IPS-NIHi11 (cell line): ENCODE measurements at regions not wholly inside any gene's neighbourhood (a gene's known extent, or its start where the extent isn't known, plus 50 kb on each side); places are given as distances from the start of the nearest gene placed in this dataset.

Source experiments
- DNase-seq: peaks from one replicate; pipeline ENCODE4 v3.0.0; 2012; ENCODE audit warnings: mixed read lengths, low spot score

DNA sequence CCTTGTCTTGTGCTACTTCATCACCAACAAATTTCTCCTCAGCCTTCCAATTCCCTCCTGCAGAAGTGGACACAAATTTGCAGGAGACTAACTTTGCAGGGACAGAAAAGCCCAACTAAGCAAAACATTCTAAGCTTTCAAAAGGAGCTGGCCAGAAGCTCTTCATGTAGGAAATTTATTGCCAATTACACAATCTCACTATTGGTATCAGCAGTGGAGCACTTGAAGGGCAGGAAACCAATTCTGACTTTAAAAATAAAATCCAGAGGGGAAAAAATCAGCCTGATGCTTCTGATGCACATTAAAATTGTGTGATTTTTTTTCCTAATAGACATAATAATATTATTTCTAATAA is 193.3 kb downstream of the LY86 start:
- DNase-seq, result no peak

DNA sequence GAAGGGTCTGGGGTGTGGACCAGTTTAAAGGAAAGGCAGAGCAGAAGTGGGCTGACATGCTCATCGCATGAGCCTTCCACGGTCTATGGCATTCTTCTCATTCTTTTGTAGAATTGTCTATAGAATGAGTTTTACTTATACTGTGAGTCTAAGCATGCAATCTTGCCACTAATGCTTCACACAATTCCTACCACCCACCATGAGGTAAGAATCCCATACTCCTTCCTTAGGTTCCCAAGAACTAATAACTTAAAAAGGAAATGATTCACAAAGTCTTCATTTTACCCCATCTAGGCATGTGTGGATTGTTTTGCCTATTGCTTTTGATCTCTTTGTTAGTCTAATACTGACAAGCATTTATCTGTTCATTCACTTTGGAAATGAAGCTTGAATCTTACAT is 195.2 kb downstream of the LY86 start:
- no peak for DNase-seq

DNA sequence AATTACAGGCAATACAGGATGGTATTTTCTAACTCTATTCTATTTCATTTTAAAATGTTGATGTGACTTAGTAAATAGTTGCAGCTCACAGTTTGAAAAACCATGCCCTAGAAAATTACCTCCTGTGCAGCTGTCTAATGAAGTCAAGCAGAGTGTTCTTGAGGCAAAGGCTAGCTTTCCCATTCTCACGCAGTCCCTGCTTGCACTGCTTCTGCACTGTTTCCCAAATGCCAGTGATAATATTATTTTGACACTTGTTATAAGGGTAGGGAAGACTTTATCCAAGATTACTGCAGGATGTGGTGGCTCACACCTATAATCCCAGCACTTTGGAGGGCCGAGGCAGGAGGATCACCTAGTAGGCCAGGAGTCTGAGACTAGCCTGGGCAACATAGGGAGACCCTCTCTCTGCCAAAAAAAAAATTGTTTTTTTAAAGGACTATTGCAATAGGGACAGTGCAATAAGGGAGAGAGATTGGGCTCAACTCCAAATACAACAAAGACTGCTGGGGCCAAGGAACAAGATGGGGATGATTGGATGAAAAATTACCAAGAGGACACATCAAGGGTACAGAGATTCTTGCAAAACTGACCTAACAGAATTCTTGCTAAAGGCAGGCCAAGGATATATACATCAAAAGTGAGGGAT is 196.1 kb downstream of the LY86 start:
- DNase-seq, result no peak

DNA sequence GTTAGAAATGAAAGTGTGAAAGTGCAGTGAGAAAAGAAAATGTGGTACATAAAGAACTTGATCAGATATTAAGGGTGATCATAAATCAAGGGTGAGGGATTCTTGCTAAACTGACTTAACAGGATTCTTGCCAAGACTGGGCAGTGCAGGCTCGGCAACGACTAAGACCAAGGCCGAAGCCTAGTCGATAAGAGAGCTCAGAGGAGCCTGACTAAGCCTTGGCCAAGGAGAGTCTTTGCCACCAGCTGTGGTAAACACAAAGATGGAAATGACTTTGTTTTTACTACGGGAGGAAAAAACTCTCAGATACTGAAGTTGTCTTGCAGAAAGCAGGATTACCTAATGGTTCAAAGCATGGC is 196.6 kb downstream of the LY86 start:
- DNase-seq, result no peak

DNA sequence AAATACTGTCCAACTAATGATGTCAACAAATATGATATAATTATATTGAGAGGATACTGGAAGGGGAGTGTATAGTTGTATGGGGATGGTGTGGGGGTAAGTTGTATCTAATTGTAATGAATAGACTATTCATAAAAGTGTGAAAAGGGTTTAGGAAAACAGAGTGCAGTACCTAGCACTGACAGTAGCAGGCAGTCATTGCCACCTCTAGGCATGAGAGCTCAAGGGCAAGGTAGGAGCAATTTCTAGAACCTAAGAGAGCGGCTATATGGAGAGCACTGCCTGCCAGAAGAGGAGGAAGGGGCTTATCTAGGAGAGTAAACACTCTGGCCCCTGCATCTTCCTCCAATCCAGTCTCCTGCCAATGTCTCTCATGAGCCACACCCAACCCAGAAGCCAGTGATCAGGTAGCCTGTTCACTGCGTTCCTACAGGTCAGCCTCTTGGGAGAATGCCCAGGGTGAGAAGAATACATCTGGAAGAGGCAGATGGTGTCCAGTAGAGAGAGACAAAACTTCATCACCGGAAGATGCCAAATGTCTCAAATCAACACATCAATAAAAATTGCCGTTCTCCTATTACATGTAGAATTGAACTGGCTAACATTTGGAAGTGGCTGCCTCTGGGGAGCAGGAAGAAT is 200.0 kb downstream of the LY86 start:
- DNase-seq, result peak; percentile 51

DNA sequence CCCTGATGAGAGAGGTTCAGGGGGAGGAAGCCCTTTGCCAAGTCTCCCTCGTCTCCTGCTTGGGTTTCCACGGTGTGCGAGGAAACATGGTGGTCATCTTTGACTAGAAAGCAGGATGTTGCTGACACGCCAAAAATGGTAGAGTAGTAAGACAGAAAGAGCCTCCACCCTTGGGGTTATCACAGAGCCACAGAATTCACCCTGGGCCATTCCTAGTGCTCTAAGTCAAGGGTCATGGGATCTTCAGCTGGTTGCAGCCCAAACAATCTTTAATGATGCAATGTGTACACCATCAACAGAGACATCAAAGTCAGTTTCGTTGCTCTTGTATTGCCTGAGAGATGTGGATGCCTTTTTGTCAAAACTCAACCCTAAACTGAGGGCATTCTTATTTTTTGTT is 201.9 kb downstream of the LY86 start:
- no peak for DNase-seq

DNA sequence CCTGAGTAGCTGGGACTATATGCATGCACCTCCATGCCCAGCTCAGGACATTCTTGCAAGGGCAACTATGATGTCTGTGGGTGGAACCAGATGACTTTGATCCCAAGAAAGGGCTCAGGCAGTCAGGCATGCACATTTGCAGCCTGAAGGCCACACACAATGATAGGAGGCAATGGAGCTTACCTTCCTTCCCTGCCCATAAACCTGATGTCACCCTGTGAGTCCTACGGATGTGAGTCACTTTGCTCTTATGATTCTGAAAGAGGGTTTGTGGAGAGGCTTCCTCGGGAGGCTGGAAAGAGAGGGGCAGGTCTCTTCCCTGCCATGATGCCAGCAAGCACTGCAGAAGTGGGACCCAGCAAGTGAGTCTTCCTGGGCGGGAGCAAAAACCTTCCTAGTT is 202.4 kb downstream of the LY86 start:
- peak; percentile 25 for DNase-seq

DNA sequence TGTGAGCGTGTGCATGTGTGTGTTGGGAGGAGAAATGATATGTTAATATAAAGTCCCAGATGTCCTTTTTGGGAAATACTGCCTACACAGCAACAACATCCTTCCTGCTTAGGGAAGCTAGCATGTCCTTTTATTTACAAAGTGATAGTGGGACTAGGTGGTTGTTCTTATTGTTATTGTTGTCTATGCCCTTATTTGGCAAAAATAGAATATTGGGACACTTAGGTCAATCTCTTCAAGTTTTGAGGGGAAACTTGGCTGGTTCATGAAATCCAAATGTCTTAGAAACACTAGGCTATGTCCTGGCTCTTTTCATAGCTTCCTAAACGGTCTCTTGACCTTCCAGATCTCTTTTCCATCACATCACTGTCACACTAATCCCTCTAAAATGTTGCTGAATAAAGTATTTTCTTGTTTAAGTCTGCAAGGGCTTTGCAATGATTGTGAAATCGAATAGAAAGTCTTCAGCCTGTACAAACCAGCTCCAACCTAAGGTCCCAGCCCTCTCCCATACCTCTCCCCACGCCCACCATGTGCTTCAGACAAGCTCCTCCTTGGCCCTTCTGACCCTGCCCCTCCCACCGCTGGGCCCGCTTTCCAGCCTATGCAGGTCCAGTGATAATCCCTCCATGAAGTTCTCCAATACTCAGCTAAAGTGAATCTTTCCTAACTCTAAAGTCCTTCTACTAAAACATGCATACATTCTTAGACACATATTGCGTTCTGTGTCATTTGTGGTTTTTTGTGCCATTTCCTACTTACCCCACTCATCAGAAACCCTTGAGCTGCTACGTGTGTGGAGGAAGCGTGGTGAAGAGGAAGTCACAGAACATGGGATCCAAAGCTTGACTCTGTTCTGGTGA is 205.1 kb downstream of the LY86 start:
- no peak for DNase-seq

DNA sequence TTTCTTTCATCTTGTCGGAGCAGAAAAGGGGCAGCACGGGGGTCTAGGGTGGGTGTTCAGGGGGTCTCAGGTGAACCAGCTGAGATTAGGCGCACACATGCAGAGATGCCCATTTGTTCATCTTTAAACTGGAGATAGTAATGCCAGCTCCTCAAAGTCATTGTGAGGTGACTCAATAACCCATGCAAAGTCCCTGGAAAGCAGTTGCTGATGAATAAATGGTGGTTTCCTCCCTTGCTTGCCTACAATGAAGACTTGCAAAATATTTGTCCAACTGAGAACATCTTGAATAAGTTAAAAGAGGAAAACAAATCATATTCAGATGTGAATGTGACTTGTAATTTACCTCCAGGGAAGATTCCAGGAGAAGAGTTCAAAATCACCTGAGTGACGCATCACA is 206.9 kb downstream of the LY86 start:
- DNase-seq, result no peak

DNA sequence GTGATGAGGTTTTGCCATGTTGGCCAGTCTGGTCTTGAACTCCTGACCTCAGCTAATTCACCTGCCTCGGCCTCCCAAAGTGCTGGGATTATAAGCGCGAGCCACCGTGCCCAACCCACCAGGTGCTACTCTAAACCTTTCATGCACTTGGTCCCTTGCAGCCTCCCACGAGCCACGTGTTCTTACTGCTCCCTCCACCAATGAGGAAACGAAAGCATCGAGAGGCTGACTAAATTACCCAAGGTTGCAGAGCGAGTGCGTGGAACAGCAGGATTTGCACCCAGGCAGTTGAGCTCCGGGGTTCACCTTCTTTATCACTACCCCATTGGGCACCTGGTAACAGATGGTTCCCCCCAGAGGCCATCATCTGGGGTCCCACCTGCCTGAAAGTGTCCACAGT is 208.3 kb downstream of the LY86 start:
- no peak for DNase-seq

DNA sequence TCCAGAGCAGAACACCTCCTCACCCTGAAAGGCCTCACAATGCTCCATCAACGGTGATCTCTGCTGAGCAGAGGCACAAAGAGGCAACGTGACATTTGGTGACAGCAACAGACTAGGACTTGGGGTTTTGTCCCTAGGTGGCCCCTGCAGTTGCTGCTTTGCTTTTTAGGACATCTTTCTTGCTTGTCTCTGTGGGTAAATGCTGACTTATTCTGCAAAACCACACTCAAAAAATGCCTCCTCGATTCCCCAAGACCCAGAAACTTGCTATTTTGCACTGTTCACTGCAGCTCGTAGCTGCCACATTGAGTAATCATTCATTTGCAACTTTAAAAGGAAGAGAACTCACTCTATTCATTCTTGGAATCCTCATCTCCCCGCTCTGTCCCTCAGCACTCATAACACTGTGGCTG is 209.9 kb downstream of the LY86 start:
- no peak for DNase-seq

DNA sequence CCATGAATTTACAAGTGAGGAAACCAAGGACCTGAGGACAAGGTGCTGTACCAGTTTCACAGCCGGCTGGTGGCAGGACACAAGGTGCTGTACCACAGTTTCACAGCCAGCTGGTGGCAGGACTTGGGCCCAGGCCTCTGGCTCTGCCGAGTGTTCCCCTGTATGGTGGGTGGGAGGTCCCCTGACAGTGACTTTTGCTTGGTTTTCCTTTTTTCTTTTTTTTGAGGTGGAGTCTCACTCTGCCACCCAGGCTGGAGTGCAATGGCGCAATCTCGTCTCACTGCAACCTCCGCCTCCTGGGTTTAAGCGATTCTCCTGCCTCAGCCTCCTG is 212.4 kb downstream of the LY86 start:
- DNase-seq, result no peak

DNA sequence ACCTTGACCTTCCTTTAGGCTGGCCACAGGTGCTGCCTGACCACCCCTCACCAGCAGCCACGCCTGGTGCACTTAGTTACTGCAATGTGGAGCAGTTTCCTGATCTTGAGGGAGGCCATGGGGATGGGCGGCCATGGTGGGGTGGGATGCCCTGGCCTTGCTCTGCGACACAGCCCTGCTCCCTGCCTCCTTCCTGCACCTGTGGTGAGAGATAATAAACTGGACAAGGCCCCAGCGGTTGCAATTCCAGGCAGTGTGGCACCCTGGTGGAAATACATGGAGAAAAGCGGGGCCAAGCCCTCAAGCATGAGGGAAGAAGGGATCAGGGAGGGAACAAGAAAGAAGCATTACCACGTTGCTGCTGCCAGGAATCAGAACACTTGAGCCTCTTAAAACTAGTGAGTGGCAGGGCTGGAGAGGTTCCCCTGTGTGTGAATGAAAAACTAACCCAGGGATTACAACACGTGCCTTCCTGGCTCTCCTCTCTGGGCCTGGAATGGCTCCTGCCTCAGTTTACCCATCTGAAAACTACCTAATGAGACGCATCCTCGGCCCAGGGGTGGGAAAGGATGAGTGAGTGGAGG is 213.2 kb downstream of the LY86 start:
- DNase-seq, result no peak

DNA sequence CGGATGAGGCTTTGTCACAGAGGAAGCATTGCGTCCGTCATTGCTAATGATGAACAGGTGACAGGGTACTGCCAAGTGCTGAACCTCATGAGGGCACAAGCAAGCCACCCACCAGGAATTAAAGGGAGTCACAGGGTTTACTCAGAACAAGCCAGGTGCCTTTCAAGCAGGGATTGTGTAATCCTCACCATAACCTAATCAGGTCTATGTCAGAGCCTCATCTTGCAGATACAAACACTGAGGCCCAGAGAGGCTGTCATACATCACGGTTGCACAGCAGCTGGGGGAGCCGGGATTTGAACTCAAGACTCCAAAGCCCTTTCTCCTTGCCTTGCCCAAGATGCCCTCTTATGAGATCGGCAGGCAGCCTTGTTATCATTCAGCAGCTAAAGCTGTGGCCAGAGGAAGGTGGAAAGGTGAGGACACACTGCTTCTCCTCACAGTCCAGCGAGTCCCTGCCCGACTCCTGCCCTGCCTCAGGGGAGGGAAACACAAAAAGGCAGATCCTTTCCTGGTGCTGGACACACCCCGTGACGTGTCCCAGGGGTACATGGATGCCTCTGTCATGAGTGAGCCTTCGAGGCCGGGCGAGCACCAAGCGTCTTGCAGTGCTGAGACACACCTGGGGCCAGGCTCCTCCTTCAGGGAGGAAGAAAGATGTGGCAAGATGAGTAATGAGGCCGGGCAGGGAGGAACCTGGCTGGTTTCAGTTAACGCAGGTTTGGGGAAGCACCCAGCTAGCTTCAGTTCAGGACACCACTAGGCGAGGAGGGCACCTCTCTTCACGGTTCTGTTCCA is 214.9 kb downstream of the LY86 start:
- peak; percentile 33 for DNase-seq

DNA sequence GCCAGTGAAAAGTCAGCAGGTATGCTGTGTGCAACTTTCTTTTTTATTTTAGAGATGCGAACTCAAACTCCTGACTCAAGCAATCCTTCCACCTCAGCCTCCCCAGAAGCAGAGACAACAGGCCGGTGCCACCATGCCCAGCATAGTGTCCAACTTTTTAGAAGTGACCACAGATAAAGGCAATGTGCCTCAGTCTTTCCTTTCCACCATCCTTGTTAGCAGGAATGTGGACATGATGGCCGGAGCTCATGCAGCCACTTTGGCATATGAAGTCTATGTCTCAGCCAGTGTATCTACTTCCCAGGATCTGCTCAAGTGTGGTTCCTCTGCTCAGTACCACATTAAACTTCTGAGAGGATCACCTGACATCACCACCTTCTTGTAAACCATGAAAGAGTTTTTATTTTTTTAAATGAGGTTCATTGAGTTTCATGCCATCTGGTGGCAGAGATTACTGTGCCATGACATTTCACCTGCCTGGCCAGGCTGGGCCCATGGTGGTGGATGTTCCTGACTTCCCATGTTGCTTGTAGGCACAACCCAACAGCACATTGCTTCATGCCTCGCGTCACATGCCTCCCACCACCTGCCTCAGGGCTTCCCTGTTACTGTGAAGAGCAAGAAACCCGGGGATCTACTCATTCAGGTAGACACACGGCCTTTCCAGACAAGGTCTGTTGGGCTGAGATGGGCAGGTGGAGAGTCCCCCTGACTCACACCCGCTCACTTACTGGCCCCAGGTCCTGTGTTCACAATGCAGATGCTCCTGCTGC is 216.5 kb downstream of the LY86 start:
- no peak for DNase-seq

DNA sequence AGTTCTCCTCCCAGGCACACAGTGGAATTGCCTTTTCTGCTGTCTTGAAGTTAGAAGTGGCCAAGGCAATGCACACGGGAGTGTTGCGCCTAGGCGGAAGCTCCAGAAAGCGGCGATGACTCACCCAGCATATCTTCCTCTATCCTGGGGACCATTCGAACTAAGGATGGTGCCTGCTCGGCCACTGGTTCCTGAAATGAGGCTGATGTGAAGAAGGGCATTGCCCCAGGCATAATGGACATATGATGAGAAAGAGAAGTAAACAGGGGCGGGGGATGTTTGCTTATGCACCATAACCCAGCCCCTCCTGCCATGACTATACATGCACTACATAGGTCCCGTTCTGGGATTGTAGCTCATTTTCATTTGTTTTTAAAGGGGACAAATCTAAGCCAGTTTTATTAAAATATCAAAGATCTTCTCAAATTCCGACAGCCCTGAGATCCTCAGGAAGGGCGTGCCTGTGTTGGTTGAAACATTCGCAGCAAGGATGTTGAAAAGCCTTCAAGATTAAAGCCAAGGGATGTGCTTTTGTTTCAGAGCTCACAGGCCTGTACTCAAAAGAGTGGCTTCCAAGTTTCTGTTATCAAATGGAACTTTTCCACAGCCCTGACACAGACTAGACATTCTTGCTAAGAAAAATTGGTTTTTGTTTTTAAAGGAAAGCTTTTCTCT is 218.5 kb downstream of the LY86 start:
- DNase-seq, result no peak

DNA sequence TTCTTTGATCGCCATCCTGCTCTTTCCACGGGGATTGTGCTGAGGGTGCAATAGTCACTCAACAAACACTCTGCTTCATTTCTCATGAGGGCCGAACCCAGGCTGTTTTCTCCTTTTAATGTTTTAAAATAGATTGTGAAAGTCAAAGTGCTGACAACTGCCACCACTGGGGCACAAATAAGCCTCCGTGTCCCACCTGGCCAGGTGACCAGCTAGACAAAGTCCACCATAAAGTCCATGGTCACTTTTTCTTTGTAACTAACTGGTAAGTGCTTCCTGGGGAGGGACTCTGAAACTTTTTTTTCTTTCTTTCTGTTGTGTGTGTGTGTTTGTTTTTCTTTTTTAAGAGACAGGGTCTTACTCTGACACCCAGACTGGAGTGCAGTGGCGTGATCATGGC is 219.8 kb downstream of the LY86 start:
- DNase-seq, result no peak

DNA sequence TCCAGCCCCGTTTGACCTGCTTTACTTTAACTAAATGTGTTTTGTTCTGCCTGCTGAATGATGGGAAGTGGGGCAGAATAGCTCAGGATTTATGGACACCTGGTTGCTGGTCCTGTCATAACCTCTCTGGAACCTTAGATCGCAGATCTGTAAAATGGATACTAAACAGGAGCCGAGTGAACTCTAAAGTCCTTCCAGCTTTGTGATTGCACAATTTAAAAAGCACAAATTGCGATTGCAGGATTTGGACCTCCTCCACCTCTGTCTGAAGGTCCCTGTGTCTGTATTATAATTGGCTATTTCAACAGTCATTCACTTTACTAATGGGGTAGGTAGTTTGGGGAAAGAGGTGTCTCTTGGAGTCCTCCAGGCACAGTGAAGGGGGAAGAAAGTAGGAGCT is 220.4 kb downstream of the LY86 start:
- no peak for DNase-seq

DNA sequence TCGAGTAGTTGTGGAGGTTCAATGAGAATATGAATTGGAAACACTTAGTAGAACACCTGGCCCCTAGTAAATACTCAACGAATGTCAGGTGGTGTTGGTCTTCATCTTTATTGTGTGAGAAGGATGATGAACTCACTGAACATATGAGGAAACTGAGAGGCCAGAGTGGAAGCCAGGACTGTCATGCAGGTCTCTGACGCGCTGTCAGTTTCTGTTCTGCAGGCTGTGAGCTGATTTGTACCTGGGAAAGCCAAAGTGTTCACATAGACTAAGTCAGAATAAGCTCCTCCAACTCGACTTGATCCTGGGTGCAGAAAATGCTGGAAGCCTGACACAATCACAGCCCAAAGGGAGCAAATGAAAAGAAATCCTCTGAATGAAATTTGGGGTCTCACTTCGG is 222.2 kb downstream of the LY86 start:
- DNase-seq, result no peak

DNA sequence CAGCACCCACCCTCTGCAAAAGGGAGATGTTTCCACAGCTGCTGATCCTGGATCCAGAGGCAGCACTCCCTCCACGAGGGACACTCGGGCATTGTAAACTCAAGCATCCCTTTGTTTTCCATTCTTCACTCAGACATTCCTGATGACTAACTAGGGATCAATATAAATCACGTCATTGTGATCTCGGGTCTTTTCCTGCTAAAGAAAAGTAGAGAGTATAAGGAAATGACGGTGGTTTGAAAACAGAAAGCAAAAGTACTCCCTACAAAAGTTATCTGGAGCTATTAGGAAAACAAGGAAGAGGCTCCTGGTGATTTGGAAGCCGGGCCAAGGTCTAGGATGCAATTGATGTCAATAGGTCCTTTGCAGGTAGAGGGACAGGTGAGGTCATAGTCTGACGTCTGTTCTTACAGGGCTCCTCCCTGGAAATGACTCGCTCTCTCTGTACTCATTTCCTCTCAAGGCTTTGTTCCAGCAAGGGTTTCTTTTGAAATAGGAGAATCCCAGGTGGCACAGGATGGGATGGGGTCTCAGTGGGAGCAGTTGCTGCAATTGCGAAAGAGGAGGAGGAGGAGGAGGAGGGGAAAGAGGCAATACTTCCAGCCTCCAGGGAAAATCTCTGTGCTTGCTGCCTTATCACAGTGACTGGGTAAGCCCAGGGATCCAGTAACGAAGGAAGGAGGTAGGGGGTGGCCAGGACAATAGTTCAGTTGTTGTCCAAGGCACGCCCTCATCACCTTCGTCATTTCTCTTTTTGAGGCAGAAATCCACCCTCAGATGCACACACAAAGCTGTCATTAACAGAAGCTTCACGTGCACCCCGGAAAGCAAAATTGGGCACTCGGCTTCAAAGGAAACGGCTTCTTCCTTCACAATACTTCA is 222.8 kb downstream of the LY86 start:
- DNase-seq, result peak; percentile 76
